OCI-LY3 (cell line): ENCODE measurements at regions not wholly inside any gene's neighbourhood (a gene's known extent, or its start where the extent isn't known, plus 50 kb on each side); places are given as distances from the start of the nearest gene placed in this dataset.

Experiments used
- H2AFZ ChIP-seq: fragments of 200-600, 300-600 bp; shearing (Covaris generic); 2 replicates; pipeline ENCODE4 v1.6.0; 2014; ENCODE audit warnings: antibody characterized with exemption, low read depth, low read length
- H3K27ac ChIP-seq: fragments of 200-600, 300-600 bp; sonication (generic); 2 replicates; pipeline ENCODE4 v1.5.1; 2014; ENCODE audit warnings: mild to moderate bottlenecking, low read length, moderate library complexity, mixed read lengths
- H3K27me3 ChIP-seq: fragments of 200-600, 300-600 bp; sonication (generic); 2 replicates; pipeline ENCODE4 v1.6.1; 2014; ENCODE audit warnings: low read depth, low read length, mixed read lengths
- H3K36me3 ChIP-seq: fragments of 200-600, 300-600 bp; sonication (generic); replicated peaks from 2 replicates; pipeline ENCODE3; 2014; ENCODE audit warnings: low read depth, low read length, mixed read lengths
- H3K4me1 ChIP-seq: fragments of 300-600, 200-600 bp; sonication (generic); 2 replicates; pipeline ENCODE4 v1.6.1; 2014; ENCODE audit warnings: low read length, mixed read lengths
- H3K4me2 ChIP-seq: fragments of 200-600, 300-600 bp; sonication (generic); 2 replicates; pipeline ENCODE4 v1.6.1; 2014; ENCODE audit warnings: low read length, mixed read lengths
- H3K4me3 ChIP-seq: fragments of 300-600, 200-600 bp; sonication (generic); 2 replicates; pipeline ENCODE4 v1.5.1; 2014; ENCODE audit warnings: antibody characterized with exemption, mild to moderate bottlenecking, low read length, moderate library complexity
- H3K79me2 ChIP-seq: fragments of 300-600, 200-600 bp; shearing (Covaris generic); 2 replicates; pipeline ENCODE4 v1.6.1; 2014; ENCODE audit warnings: mild to moderate bottlenecking, low read length, mixed read lengths
- H3K9ac ChIP-seq: fragments of 300-600, 200-600 bp; shearing (Covaris generic); 2 replicates; pipeline ENCODE4 v1.6.0; 2014; ENCODE audit warnings: mild to moderate bottlenecking, low read length, moderate library complexity
- H3K9me3 ChIP-seq: fragments of 200-600, 300-600 bp; shearing (Covaris generic); 2 replicates; pipeline ENCODE4 v1.6.1; 2014; ENCODE audit warnings: low read length, mixed read lengths; ENCODE audit not compliant: insufficient read depth
- H4K20me1 ChIP-seq: fragments of 200-600, 300-600 bp; sonication (generic); 2 replicates; pipeline ENCODE4 v1.6.1; 2016; ENCODE audit warnings: low read length, mixed read lengths; ENCODE audit not compliant: insufficient read depth
- EZH2phosphoT487 ChIP-seq: fragments of 200-600 bp; shearing (Covaris generic); IDR thresholded peaks from 2 replicates; pipeline ENCODE4 v1.6.1; 2018; ENCODE audit warnings: antibody characterized with exemption, mixed run types, low read depth
- TF ChIP-seq, protein P1 (sequence below): fragments of 200-600, 300-600 bp; sonication (generic); IDR thresholded peaks from 2 replicates; pipeline ENCODE4 v1.5.1; 2014; ENCODE audit warnings: antibody characterized with exemption, low read length, low read depth

DNA sequence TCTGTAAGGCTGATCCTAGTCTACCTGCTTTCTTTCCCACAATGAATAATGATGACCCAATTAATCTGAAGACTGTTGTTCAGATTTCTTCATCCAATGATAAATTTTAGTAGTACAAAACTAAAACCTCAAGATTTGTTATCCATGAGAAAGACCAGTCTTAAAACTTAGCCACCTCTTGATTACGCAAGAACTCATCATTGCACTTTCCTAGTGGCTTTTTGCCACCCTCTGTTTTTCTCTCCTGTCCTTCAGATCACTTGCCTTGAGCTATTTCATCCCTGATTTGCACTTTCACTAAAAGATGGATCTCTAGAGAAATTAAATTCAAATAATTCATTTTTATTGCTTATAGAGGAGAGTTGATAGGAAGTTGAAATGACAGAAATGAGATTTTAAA, 142.7 kb upstream of the RBMS3 start:
- Histone ChIP-seq H3K79me2 (no peaks in the 10 kb centered on the region), H3K27ac (no peak overlapping the region), H4K20me1 (no peaks in the 10 kb centered on the region), H3K9me3 (no peaks in the 10 kb centered on the region), H3K9ac (no peak overlapping the region), H3K4me1 (no peaks in the 10 kb centered on the region), H3K27me3 (no peaks in the 10 kb centered on the region), H2AFZ (no peak overlapping the region), H3K4me3 (no peak overlapping the region), H3K36me3 (no peaks in the 10 kb centered on the region), H3K4me2 (no peak overlapping the region)
- no peak for TF ChIP-seq EZH2phosphoT487
- TF ChIP-seq, protein P1, sequence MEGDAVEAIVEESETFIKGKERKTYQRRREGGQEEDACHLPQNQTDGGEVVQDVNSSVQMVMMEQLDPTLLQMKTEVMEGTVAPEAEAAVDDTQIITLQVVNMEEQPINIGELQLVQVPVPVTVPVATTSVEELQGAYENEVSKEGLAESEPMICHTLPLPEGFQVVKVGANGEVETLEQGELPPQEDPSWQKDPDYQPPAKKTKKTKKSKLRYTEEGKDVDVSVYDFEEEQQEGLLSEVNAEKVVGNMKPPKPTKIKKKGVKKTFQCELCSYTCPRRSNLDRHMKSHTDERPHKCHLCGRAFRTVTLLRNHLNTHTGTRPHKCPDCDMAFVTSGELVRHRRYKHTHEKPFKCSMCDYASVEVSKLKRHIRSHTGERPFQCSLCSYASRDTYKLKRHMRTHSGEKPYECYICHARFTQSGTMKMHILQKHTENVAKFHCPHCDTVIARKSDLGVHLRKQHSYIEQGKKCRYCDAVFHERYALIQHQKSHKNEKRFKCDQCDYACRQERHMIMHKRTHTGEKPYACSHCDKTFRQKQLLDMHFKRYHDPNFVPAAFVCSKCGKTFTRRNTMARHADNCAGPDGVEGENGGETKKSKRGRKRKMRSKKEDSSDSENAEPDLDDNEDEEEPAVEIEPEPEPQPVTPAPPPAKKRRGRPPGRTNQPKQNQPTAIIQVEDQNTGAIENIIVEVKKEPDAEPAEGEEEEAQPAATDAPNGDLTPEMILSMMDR = no peak

DNA sequence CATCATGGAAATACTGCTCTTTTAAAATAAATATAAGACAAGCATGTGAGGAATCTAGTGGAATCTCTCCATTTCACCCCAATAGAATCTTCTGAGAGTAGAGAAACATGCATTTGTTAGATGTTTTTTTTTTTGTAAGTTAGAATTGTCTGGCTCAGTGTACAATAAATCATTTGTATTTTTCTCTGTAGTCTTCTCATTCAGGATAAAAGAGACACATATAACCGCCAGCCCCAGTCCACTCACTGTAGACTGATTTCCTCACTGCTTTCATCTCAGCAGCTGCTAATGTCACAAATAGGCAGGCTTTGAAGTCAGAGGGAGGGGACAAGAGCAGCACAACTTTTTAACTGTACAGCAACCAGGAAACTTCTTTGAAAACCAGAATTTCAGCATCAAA, 140.2 kb upstream of the RBMS3 start:
- H3K79me2 ChIP-seq = no peaks in the 10 kb centered on the region
- TF ChIP-seq, protein P1 = no peak
- TF ChIP-seq EZH2phosphoT487 = no peak
- H3K4me1 ChIP-seq = no peaks in the 10 kb centered on the region
- H3K4me3 ChIP-seq = no peak overlapping the region
- no peak overlapping the region for H2AFZ ChIP-seq
- H3K27ac ChIP-seq = no peak overlapping the region
- H3K36me3 ChIP-seq = no peaks in the 10 kb centered on the region
- no peaks in the 10 kb centered on the region for H4K20me1 ChIP-seq
- H3K9me3 ChIP-seq = no peaks in the 10 kb centered on the region
- no peak overlapping the region for H3K4me2 ChIP-seq
- H3K27me3 ChIP-seq = peaks cover 15% of the 10 kb centered on the region
- no peak overlapping the region for H3K9ac ChIP-seq

DNA sequence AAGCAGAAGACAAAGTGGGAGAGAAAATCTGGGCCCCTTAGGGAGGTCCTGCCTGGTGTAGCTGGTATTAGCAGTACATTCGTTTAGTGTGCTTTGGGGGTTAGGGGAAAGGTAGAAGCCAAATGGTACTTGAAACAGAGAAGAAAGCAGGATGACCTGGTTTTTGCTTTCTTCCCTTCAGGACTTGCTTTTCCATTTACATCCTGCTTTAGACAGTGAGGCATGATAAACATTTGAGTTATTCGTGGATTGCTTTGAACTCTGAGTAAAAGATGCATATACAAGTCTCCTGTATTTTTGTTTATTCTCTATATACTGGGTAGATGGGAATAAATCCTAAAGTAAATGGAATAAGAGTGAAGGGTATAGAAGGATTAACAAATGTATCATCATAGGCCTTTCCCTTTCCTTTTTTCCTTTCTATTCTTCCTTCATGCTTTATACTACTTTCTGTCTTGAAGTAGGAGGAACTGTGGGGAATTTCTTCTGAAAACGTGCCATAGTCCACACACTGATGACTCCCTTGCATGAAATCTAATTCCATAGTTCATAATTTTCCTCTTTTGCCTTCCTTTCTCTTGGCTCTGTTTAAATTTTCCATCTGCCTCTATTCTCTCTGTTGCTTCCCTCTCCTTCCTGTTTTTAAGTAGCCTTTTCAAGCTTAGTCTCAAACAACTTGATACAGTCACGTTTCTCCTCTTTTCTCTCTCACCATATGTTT, 139.5 kb upstream of the RBMS3 start:
- no peaks in the 10 kb centered on the region for H3K9me3 ChIP-seq
- no peak overlapping the region for H3K27ac ChIP-seq
- H4K20me1 ChIP-seq = no peaks in the 10 kb centered on the region
- H2AFZ ChIP-seq = no peak overlapping the region
- no peaks in the 10 kb centered on the region for H3K36me3 ChIP-seq
- no peak overlapping the region for H3K4me3 ChIP-seq
- no peak overlapping the region for H3K4me2 ChIP-seq
- no peak for TF ChIP-seq EZH2phosphoT487
- TF ChIP-seq, protein P1 = no peak
- H3K4me1 ChIP-seq = no peaks in the 10 kb centered on the region
- H3K27me3 ChIP-seq = peaks cover 15% of the 10 kb centered on the region
- no peaks in the 10 kb centered on the region for H3K79me2 ChIP-seq
- H3K9ac ChIP-seq = no peak overlapping the region

DNA sequence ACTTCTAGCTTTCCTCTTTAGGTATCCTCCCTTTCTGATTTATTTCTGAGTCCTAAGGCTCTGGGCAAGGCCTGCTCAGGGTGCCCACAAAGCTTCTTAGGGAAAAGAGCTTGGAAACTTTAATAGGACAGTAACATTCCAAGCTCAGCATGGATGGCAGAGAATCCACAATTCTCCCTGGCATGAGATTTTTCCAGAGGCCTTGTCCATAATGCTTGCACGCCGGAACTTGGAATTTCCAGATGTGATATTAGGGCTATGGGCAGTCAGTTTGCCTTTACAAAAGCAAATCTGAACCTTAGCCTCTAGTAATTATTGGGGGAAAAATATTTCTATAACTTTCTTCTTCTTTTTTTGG, 139.0 kb upstream of the RBMS3 start:
- H3K9ac ChIP-seq = no peak overlapping the region
- no peaks in the 10 kb centered on the region for H4K20me1 ChIP-seq
- no peak overlapping the region for H3K27ac ChIP-seq
- no peak overlapping the region for H3K4me2 ChIP-seq
- H2AFZ ChIP-seq = no peak overlapping the region
- H3K79me2 ChIP-seq = no peaks in the 10 kb centered on the region
- no peaks in the 10 kb centered on the region for H3K4me1 ChIP-seq
- H3K36me3 ChIP-seq = no peaks in the 10 kb centered on the region
- H3K27me3 ChIP-seq = peaks cover 15% of the 10 kb centered on the region
- TF ChIP-seq, protein P1 = no peak
- TF ChIP-seq EZH2phosphoT487 = no peak
- no peak overlapping the region for H3K4me3 ChIP-seq
- no peaks in the 10 kb centered on the region for H3K9me3 ChIP-seq
